Right atrium auricular region (tissue), 2 donors: ENCODE measurements at regions not wholly inside any gene's neighbourhood (a gene's known extent, or its start where the extent isn't known, plus 50 kb on each side); places are given as distances from the start of the nearest gene placed in this dataset.

Experiments
- DNase-seq: peaks from one replicate; pipeline ENCODE4 v3.0.0-alpha.2; 2019; ENCODE audit warnings: low spot score
- H3K27ac ChIP-seq, 2 donors: fragments of 200-600 bp; sonication (generic); 1 replicate in 1 of 2; 2 replicates in 1 of 2; pipeline ENCODE4 v1.5.1; 2016 to 2019
- H3K27me3 ChIP-seq, 2 donors: fragments of 200-600 bp; sonication (generic); one replicate each; pipeline versions ENCODE4 v1.5.1 to v1.6.0; 2017 to 2019
- H3K36me3 ChIP-seq: fragments of 200-600 bp; sonication (generic); one replicate; pipeline ENCODE4 v1.5.1; 2016
- H3K4me1 ChIP-seq, 2 donors: fragments of 200-600 bp; sonication (generic); one replicate each; pipeline versions ENCODE4 v1.5.1 to v1.6.0; 2017 to 2019
- H3K4me3 ChIP-seq, 2 donors: fragments of 200-600 bp; sonication (generic); 1 replicate in 1 of 2; 2 replicates in 1 of 2; pipeline ENCODE4 v1.5.1; 2017 to 2019; ENCODE audit warnings: mild to moderate bottlenecking in 1 of 2, moderate library complexity in 1 of 2
- H3K9me3 ChIP-seq, 2 donors: fragments of 200-600 bp; sonication (generic); one replicate each; pipeline ENCODE4 v1.5.1; 2019
- CTCF ChIP-seq, 2 donors: fragments of 200-600 bp; sonication (generic); IDR thresholded peaks; one replicate each; pipeline ENCODE4 v1.5.1; 2019; ENCODE audit warnings: antibody characterized with exemption in 2 of 2

GRCh38 chr3:153448151-153448829, 286.3 kb downstream of the RAP2B start:
- Histone ChIP-seq H3K27me3 (no peaks in the 10 kb centered on the region), H3K9me3 (no peaks in the 10 kb centered on the region), H3K4me1 (no peaks in the 10 kb centered on the region), H3K4me3 (no peak overlapping the region), H3K36me3 (no peaks in the 10 kb centered on the region), H3K27ac (no peak overlapping the region)
- no peak for DNase-seq
- no peak for TF ChIP-seq CTCF (IDR thresholded peaks at IDR 0.05)

GRCh38 chr3:153456833-153457545, 295.0 kb downstream of the RAP2B start:
- no peaks in the 10 kb centered on the region for H3K27me3 ChIP-seq
- no peaks in the 10 kb centered on the region for H3K4me1 ChIP-seq
- no peak overlapping the region for H3K27ac ChIP-seq
- TF ChIP-seq CTCF (IDR thresholded peaks at IDR 0.05) = no peak
- H3K9me3 ChIP-seq = no peaks in the 10 kb centered on the region
- no peak overlapping the region for H3K4me3 ChIP-seq
- no peaks in the 10 kb centered on the region for H3K36me3 ChIP-seq
- DNase-seq = no peak

GRCh38 chr3:153458881-153459280, 296.9 kb downstream of the RAP2B start:
- Histone ChIP-seq H3K36me3 (no peaks in the 10 kb centered on the region), H3K4me1 (no peaks in the 10 kb centered on the region), H3K27me3 (no peaks in the 10 kb centered on the region), H3K4me3 (no peak overlapping the region), H3K9me3 (no peaks in the 10 kb centered on the region), H3K27ac (no peak overlapping the region)
- DNase-seq = no peak
- TF ChIP-seq CTCF (IDR thresholded peaks at IDR 0.05) = no peak

- Histone ChIP-seq H3K4me3 (no peak overlapping the region), H3K27me3 (no peaks in the 10 kb centered on the region), H3K9me3 (no peaks in the 10 kb centered on the region), H3K4me1 (no peaks in the 10 kb centered on the region), H3K36me3 (no peaks in the 10 kb centered on the region), H3K27ac (no peak overlapping the region)
- TF ChIP-seq CTCF (IDR thresholded peaks at IDR 0.05) = no peak
- DNase-seq = no peak
Observed at GRCh38 chr3:153462545-153462944, 300.5 kb downstream of the RAP2B start.

- no peaks in the 10 kb centered on the region for H3K27me3 ChIP-seq
- H3K4me1 ChIP-seq = no peaks in the 10 kb centered on the region
- H3K4me3 ChIP-seq = no peak overlapping the region
- H3K9me3 ChIP-seq = no peaks in the 10 kb centered on the region
- no peak for TF ChIP-seq CTCF (IDR thresholded peaks at IDR 0.05)
- H3K27ac ChIP-seq = no peak overlapping the region
- H3K36me3 ChIP-seq = no peaks in the 10 kb centered on the region
- no peak for DNase-seq
Observed at GRCh38 chr3:153463895-153464294, 301.9 kb downstream of the RAP2B start.
